ENCODE measurements at regions not wholly inside any gene's neighbourhood (a gene's known extent, or its start where the extent isn't known, plus 50 kb on each side); places are given as distances from the start of the nearest gene placed in this dataset.

GRCh38 chr6:3944246-3944645 lies 95.1 kb downstream of the FAM50B start:
- TF ChIP-seq ELF4 (IDR thresholded peaks at IDR 0.05), result no peak
- no peak for TF ChIP-seq CTBP1 (IDR thresholded peaks at IDR 0.05; ENCODE audit: borderline replicate concordance)
- TF ChIP-seq SP1 (IDR thresholded peaks at IDR 0.05), result no peak
- TF ChIP-seq TARDBP (IDR thresholded peaks at IDR 0.05), result no peak
- no peak for TF ChIP-seq SUZ12 (IDR thresholded peaks at IDR 0.05)
- no peak for TF ChIP-seq HDGF (IDR thresholded peaks at IDR 0.05; ENCODE audit: borderline replicate concordance)
- TF ChIP-seq FOXA1 (IDR thresholded peaks at IDR 0.05), result no peak
